ENCODE measurements at regions not wholly inside any gene's neighbourhood (a gene's known extent, or its start where the extent isn't known, plus 50 kb on each side); places are given as distances from the start of the nearest gene placed in this dataset.

GRCh38 chr17:33962857-33963655, 292.0 kb upstream of the CCL2 start:
- TF ChIP-seq, protein P1, sequence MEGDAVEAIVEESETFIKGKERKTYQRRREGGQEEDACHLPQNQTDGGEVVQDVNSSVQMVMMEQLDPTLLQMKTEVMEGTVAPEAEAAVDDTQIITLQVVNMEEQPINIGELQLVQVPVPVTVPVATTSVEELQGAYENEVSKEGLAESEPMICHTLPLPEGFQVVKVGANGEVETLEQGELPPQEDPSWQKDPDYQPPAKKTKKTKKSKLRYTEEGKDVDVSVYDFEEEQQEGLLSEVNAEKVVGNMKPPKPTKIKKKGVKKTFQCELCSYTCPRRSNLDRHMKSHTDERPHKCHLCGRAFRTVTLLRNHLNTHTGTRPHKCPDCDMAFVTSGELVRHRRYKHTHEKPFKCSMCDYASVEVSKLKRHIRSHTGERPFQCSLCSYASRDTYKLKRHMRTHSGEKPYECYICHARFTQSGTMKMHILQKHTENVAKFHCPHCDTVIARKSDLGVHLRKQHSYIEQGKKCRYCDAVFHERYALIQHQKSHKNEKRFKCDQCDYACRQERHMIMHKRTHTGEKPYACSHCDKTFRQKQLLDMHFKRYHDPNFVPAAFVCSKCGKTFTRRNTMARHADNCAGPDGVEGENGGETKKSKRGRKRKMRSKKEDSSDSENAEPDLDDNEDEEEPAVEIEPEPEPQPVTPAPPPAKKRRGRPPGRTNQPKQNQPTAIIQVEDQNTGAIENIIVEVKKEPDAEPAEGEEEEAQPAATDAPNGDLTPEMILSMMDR (IDR thresholded peaks at IDR 0.05), result no peak
- no peak for TF ChIP-seq EZH2 (IDR thresholded peaks at IDR 0.05; ENCODE audit: borderline replicate concordance, insufficient read depth, low read depth, low read length, poor library complexity, severe bottlenecking)
